OCI-LY3 (cell line): ENCODE measurements at regions not wholly inside any gene's neighbourhood (a gene's known extent, or its start where the extent isn't known, plus 50 kb on each side); places are given as distances from the start of the nearest gene placed in this dataset.
"Not testable (repeated sequence)": the region's sequence is repeated elsewhere in the genome, so short reads cannot be mapped to it uniquely, and the experiment has no call there.

Experiments
- CTCF ChIP-seq: fragments of 200-600, 300-600 bp; sonication (generic); IDR thresholded peaks from 2 replicates; pipeline ENCODE4 v1.5.1; 2014; ENCODE audit warnings: antibody characterized with exemption, low read length, low read depth
- EZH2phosphoT487 ChIP-seq: fragments of 200-600 bp; shearing (Covaris generic); IDR thresholded peaks from 2 replicates; pipeline ENCODE4 v1.6.1; 2018; ENCODE audit warnings: antibody characterized with exemption, mixed run types, low read depth

DNA sequence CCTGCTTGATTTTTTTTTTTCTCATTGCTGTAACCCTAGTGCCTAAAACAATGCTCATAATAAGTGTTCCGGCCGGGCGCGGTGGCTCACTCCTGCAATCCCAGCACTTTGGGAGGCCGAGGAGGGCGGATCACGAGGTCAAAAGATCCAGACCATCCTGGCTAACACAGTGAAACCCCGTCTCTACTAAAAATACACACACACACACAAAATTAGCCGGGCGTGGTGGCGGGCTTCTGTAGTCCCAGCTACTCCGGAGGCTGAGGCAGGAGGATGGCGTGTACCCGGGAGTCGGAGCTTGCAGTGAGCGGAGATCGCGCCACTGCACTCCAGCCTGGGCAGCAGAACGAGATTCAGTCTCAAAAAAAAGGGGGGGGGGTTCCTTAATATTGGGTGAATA lies 214.0 kb upstream of the HSF2 start:
- TF ChIP-seq CTCF, EZH2phosphoT487: not testable (repeated sequence)
